HG03460 (cell line): ENCODE measurements at regions not wholly inside any gene's neighbourhood (a gene's known extent, or its start where the extent isn't known, plus 50 kb on each side); places are given as distances from the start of the nearest gene placed in this dataset.

Experiments used
- ATAC-seq: cut with Tn5 transposase; IDR thresholded peaks from one replicate; pipeline ENCODE4 v1.9.1; 2021; ENCODE audit not compliant: unreplicated experiment

DNA sequence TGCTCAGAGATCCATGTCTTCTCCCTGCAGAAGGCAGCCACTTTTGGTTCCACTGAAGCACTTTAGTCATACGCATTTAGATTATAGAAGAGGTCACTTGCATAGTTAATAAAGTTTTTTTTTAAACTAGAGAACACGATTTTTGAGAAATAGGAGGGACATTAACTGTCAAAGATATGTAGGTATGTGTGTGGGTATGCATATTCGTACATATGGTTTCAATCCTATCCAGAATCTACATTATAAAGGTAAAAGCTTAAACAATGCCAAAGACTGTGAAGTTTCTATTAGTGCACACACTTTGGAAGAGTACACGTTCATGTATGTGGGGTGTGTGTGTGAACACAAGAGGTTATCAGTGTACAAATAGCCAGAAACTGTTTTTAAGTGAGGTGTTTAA lies 103.2 kb downstream of the BTBD3 start:
- no peak for ATAC-seq

DNA sequence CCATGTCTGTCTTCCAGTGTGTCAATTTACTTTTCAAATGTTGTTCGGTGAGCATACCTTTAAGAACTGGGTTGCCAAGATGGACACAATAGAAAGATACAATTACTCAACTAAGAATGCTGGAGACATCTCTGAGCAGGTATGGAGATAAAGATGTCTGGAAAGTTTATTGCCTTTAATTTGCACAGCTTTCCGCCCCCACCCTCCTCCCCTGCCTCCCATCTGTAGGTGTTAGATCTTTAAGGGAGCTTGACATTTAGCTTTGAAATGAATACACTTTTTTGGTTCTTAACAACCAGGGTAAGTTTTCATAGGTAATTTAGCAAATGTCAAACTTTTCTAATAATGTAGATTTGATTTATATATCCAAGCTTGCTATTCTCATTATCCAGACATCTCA lies 104.4 kb downstream of the BTBD3 start:
- no peak for ATAC-seq

DNA sequence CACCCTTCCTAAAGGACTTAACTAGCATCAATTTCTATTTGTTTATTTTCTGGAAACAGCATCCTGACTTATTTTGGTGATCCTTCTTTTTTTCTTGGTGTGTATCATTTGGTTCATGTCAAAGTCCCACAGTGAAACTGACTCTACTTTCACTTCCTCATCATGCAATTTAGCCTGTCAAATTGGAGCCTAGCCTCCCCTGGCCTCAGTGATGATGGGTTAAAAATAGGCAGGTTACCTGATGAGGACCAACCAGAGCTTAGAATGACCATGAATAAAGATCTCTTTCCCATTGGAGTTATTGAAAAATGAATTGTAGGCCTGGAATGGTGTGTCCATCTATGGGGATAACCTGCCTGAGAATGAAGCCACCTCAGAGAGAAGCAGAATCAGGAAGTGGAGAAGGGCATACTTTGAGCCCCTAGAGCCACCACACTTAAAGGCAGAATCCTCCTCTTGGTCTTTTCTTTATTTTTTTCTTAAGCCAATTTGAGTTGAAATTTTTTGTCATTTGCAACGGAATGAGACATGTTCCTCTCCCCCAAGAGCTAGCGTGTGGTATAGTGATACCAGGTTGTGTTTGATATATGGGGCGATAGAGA lies 105.6 kb downstream of the BTBD3 start:
- ATAC-seq = no peak

DNA sequence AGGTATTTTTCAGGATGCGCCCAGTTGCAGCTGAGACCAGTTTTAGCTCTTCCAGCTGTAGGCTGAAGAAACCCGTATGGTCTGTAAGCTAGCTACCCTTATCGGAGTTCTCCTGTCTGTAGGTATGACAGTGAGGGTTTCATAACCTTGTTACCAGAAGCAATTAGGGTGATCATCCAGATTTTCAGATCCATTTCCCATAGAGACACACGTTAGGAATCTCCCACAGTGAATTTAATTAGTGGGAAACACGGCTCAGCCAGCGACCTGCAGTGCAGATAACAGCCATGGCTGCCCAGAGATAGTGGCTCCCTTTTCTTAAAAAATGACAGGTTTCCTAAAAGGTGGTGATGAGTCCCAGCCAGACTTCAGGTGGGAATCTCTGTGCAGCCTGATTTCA lies 111.1 kb downstream of the BTBD3 start:
- no peak for ATAC-seq

DNA sequence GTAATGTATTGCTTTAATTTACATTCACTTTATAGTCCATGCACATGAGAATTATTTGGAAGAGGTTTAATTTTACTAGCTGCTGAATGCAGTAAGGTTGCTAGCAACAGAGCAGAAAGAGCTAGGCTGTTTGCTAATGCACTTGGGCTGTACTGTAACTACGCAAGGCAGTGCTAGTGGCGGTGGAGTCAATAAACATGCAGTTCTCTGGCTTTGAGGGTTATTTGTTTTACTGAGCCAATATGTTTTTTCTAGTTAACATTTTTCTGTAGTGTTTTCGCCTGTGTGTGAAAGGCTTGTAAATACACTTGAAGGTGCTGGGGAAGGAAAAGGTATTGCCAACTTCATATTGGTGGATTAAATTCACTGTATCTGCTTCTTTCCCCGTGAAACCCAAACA lies 112.8 kb downstream of the BTBD3 start:
- ATAC-seq = no peak

DNA sequence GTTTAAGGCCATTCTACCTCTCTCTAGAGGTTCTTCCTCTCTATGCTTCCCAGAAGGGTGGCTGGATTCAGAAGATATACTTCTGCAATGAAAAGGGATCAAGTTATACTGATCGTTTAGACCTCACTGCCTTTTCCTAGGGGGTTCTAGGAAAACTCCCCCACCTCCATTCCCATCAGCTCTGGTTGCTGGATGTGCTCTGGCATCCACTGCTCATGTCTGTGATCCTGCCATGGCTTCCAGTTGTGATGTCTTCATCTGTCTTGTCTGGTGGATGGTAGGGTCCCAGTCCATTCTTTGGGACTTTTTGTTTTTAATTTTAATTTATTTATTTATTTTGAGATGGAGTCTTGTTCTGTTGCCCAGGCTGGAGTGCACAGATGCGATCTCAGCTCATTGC lies 118.4 kb downstream of the BTBD3 start:
- no peak for ATAC-seq

DNA sequence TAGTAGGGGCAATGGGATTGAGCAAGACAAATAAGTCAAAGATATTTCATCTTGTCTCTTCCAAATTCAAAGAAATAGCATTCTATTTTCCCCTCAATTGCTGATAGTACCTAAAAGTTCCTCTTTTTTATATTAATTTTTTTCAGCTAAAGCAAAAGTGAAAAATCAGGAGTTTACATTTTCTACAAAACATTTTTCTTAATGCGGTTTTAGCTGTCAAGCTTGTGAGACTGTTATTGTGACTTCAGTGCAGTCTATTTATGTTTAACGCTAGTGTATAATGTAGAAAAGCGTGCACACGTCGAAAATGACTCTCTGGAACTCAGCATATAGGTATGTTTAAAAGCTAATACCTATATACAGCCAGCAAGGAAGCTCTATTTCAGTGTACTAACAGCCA lies 119.8 kb downstream of the BTBD3 start:
- ATAC-seq = no peak

DNA sequence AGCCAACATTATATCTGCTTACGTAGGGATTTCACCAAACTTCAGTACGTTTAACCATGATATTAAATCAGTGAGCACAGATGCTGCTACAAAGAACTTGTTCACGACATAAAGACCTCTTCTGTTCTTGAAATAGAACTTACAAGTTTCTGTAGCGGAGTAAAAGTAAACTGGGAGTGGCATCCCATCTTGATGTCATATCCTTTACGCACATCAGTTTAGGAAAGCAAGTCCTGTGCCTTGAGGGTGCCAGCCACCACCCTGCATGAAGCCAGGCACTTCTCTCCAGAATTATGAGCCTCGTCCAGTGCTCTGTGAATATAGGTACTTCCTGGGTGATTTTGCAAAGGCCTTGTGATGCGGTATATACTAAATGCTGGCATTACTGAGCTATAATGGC lies 122.6 kb downstream of the BTBD3 start:
- no peak for ATAC-seq

DNA sequence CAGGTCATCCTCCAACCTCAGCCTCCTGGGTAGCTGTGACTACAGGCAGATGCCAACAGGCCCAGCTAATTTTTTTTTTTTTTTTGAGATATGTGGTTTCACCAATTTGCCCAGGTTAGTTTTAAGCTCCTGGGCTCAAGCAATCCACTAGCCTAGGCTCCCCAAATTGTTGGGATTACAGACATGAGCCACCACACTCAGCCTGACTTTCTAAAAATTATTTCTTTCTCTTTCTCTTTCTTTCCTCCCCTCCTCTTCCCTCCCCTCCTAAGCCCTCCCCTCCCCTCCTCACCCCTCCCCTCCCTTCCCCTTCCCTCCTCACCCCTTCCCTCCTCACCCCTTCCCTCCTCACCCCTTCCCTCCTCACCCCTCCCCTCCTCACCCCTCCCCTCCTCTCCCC lies 127.3 kb downstream of the BTBD3 start:
- no peak for ATAC-seq

DNA sequence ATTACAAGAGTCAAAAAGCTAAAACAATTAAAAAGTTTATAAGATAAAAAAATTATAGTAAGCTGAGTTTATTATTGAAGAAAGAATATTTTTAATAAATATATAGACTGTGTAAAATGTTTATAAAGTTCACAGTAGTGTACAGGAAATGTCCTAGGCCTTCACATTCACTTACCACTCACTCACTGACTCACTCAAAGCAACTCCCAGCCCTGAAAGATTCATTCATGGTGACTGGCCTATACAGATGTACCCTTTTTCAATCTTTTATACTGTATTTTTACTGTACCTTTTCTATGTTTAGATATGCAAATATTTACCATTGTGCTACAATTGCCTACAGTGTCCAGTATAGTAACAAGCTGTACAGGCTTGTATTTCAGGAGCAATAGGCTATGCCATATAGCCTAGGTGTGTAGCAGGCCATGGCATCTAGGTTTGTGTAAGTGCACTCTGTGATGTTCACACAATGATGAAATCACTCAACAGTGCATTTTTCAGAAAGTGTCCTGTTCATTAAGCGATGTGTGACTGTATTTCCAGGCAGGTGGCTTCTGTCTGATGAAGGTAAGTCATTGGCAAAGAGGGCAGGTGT lies 130.2 kb downstream of the BTBD3 start:
- ATAC-seq = no peak

DNA sequence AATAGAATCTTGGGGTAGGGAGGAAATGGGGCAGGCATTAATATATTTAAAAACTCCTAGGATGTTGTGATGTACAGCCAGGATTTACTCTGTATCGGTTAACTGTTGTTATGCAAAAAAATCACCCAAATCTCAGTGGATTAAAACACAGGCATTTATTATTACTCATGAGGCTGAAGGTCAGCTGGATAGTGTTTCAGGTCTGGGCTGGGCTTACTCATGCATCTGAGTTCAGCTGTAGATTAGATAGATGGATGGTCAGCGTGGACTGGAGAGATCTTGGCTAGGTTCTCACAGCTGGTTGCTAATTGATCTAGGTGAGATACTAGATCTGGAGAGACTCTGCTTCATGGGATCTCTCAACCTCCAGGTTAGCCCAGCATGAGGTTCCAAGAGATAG lies 131.4 kb downstream of the BTBD3 start:
- ATAC-seq = no peak

DNA sequence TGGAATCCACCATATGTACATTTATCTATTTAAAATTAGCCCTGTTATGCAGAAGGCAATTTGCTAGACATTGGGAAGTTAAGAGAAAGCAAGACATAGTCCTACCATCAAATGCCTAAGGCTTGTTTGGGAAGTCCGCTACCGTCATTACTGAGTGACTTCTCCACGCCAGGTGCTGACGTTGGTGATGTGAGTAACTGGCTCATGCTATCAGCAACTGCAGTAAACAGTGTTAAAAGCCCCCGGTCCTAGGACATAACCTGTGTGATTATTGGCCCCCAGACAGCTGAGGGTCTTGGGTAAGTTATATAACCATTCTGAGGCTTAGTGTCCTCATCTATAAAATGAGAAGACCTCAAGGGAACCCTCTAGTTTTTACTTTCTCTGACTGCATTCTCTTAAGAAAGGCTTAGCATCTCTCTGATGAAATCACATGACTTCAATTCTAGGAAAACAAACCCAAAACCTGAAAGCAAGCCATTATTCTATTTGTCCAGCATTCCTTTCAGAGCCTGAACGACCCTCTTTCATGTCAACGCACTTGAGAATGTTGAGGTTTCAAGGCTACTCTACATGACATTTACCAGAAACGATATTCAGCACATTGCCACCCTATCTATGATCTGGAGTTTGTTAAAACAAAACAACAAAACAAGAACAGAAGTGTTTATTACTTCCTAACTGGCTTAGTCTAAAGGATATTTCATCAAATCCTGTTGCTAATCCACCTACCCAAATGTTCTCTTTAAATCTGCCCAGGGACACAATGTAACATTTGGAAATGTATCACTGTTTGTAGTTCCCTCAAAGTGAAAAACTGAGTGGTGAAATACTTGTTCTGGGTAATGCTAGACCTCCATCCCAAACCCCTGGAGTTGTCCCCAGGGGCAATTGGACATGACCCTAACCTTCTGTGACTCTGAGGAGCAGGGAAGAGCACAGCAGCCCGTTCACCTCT lies 133.8 kb downstream of the BTBD3 start:
- no peak for ATAC-seq

DNA sequence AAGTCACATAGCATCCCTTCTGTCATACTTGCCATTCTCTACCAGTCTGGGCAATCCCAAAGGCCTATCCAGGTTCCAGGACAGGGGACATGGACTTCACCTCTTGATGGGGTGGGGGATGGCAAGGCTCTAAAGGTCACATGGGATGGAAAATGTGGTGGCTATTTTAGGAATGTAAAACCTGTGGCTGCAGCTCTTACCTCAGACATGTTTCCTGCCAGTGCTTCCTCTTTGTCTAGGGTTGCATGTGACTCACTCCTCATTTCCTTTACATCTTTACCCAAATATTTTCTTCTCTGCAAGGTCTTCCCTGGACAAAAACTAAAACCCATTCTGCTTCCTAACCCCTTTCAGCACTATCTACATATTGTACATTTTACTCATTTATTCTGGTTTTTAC lies 135.7 kb downstream of the BTBD3 start:
- no peak for ATAC-seq

DNA sequence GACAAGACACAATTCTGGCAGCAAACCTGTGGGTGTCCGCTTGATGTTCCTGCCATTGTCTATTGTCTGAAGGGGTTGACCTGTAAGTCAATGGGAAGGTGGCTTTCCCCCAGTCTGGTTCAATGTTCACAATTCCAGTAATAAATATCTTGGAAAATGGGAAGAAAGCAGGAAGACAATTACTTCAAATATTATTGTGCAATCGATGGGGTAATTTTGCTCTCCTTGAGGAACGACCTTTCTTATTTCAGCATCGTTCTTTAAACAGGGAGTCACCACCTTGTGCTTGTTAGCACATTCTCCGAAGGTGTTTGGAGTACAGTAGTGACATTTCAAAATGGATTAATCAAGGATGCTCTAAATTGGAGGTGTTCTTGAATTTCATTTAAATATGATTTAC lies 136.9 kb downstream of the BTBD3 start:
- no peak for ATAC-seq

DNA sequence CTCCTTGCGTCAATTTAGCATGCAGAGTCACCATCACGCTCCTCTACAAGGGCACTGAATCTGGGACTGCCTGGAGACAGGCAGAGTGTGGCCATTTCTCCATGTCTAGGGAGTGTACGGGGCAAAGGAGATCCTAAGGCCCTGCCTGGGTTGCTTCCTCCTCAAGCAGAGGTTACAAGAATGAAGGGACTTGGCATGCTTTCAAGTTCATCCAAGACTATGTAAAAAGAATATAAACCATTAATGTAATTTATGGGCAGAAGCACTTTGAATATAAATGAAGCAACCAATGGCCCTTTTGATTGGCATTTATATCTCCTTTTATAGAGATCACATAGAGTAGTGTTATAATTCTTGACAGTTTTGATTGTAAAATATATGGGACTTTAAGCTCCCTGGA lies 137.5 kb downstream of the BTBD3 start:
- ATAC-seq = no peak

DNA sequence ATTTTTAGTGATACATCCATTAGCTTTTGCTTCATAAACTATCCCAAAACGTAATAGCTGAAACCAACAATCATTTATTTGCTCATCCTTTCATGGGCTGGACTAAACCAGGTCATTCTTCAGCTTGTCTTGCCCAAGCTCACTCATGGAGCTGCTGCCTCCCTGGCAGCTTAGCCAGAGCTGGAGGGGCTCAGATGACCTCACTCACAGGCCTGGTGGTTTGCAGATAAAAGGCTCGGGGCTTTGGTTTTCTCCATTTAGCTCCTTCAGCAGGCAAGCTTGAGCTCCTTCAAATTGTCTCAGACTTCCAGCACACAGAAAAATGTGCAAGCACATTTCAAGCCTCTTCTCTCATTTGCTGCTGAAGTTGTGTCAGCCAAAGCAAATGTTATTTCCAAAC lies 139.1 kb downstream of the BTBD3 start:
- no peak for ATAC-seq

DNA sequence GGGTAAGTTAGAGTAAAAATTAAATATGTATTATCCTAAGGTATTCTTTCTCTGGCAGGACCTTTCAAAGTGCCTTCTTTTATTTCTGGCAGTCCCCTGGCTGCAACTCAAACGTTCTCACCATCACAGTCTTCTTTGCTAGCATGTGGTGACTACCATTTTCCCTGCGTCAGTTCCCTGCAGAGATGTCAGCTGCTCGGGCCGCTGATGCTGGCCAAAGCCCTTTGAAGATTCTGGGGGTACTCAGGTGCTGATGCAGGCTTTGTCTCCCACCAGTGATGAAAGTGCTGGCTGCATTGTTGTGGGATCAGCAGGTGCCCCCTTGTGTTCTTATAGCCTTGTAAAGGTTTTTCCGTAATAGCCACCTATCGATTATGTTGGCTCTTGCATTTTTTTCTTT lies 140.1 kb downstream of the BTBD3 start:
- no peak for ATAC-seq

DNA sequence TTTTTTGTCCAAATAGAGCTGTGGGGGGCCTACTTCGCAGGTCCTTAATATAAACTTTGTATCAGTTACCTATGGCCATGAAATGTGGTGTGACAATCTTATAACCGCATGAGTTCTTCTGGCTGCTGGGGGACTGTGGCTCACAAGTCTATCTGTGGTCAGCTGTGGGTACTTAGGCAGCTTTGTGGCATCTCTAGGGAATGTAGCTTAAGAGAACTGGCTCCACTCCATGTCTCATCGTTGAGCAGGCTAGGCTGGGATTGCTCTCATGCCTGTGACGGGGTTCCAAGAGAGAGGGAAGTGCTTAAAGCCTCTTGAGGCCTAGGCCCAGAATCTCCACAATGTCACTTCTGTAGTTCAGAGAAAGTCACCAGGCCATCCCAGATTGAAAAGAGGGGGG lies 140.5 kb downstream of the BTBD3 start:
- no peak for ATAC-seq

DNA sequence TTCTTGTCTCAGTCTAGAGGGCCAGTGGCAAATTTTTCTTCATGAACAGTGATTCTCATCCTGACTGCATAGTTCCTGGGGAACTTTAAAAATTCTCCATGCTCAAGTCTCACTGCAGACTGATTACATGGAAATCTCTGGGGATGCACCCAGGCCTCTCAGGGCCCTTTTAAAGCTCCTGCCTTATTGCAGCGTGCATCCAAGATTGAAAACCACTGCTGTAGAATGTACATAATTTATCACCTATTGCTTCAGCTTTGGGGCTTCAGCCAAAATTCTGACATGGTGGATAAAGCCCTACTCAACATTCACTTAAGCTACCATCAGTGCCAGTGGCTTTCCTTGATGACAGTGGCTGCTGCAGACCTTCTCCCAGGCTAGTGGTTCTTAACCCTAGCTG lies 143.8 kb downstream of the BTBD3 start:
- ATAC-seq = no peak

DNA sequence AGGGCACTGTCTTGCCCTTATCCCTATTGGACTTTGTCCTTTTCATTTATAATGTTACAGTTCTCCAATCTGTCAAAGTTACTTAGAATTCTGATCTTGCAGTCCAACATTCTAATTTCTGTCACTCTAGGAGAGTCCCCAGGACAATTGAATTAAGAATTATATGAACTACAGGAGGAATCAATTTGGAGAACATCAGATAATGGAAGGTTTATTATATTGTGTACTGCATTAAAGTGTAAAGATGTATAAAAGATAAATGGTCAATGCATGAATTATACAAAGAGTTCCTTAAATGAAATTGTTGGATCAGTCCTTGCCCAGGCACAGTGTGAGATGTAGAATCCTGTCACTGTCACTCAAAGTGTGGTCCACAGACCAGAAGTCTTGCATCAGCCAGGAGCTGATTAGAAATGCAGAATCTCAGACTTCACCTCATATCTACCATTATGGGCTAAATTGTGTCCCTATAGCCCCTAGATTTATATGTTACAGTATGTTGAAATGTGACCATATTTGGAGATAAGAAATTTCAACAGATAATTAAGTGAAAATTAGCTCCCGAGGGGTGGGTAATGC lies 145.5 kb downstream of the BTBD3 start:
- ATAC-seq = no peak

DNA sequence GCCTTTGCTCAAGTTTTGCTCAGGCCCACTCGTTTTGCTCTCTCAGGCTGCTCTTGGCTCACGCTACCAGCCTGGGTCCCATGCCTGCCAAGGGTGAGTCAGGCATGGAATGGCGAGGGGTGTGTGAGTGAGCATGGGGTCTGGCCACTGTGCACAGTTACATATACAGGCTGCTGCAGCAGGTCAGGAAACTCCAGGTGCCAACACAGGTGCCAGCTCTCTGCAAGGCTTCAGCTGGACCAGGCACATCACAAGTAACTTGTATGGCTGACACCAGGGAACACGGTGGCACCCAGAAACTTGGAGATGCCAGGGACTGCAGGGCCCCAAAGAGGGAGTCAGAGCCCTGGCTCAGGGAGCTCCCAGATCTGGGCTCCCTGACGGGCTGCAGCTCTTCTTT lies 146.8 kb downstream of the BTBD3 start:
- no peak for ATAC-seq

DNA sequence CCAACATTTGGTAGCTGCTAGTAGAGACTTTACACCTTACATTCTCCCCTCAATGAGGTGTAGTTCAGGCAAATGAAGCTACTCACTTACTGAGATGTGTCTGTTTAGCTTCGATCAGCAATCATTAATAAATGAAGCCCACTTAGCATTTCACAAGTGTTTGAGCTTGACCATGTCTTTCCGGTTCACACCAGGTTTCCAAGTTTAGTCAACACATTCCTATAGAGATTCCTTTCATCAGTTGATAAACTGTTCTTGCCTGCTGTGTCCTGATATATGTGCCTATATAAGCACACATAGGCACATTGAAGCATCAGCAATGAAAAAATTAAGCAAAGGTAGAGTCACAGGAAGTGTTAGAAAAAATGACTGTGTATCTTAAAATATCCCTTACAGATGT lies 150.0 kb downstream of the BTBD3 start:
- no peak for ATAC-seq
